HG03175 (cell line): ENCODE measurements at regions not wholly inside any gene's neighbourhood (a gene's known extent, or its start where the extent isn't known, plus 50 kb on each side); places are given as distances from the start of the nearest gene placed in this dataset.
"Not testable (repeated sequence)": the region's sequence is repeated elsewhere in the genome, so short reads cannot be mapped to it uniquely, and the experiment has no call there.

ENCODE experiments used
- ATAC-seq: cut with Tn5 transposase; IDR thresholded peaks from one replicate; pipeline ENCODE4 v1.9.1; 2021; ENCODE audit warnings: mild to moderate bottlenecking, moderate library complexity; ENCODE audit not compliant: unreplicated experiment

DNA sequence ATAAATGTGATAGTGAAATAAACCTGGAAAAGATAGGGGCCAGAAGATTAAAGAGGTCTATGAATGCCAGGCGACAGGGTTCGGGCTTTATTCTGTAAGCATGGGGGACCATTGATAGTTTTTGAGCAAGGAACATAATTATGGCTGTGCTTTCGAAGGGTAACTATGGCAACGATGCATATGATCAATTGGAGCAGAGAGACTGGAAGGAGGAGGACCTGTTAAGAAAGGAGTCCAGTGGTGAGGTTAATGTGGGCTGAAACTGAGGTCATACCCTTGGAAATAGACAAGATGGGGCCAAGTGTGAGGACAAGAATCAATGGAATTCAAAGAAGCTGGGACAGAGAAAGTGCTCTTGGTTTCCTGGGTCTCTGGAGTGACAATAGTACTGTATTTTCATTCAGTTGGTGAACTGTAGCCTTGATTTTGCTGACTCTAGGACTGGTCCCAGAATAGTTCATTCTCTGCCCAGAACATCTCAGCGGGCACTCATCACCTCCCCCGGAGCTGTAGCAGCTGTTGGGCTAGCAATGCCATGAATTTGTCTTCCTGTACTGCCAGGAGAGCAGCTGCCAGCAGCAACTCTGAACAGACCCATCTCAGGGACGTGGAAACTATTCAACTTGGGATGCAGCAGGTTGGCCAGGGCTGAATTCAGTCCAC is 108.4 kb downstream of the SRGAP2 start:
- ATAC-seq: not testable (repeated sequence)

DNA sequence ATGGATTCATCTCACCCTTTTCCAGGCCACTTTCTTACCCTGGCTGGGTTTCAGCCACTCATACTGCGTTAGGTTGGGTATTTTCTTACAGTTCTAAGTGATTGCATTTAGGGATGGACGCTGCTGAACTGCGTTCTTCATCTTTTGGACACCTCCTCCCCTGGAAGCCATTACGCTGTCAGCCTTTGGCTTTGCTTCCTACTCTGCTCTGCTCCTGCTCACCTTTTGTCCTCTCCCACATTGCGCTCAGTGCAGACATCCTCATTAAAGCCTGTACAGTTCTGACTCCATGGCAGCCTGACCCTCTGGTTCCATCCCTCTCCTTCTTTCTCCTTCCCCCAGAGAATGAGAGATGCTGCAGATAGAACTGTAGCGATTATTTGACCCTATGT is 108.9 kb downstream of the SRGAP2 start:
- ATAC-seq: not testable (repeated sequence)

DNA sequence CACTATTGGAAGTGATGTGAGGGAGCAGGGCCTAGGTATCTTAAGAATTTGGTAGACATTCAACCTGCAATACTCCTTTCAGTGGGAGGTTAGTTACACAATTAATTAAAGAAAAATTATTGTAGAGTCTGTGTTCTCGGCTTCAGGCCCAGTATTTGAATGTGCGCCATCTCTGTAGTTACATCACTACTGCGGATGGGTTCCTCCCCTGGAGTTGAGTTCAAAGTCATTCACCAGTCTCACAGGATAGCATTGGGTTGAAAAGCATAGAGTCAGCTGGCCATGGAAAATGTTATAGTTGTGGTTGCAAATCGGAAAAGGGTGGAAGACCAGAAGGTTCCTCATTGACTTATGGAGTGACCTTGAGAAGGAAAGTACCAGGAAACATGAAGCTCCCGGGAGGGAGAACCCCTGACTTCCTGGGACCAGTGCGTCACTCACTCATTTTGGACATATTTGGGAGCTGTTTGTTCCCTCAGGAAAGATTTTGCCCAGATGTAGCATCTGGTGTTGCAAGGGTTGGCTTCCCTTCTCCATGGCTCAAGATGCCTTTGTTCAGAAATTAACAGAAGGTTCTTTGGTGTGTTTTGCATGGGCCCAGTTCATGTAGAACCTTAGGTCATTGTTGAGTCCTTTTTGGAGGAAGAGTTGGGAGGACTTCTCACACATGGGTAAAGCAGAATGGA is 111.8 kb downstream of the SRGAP2 start:
- not testable (repeated sequence) for ATAC-seq

GRCh38 chr1:206316901-206317300 is 113.6 kb downstream of the SRGAP2 start:
- ATAC-seq: not testable (repeated sequence)

- ATAC-seq: not testable (repeated sequence)
These were observed 114.7 kb downstream of the SRGAP2 start for GRCh38 chr1:206317878-206318514.

DNA sequence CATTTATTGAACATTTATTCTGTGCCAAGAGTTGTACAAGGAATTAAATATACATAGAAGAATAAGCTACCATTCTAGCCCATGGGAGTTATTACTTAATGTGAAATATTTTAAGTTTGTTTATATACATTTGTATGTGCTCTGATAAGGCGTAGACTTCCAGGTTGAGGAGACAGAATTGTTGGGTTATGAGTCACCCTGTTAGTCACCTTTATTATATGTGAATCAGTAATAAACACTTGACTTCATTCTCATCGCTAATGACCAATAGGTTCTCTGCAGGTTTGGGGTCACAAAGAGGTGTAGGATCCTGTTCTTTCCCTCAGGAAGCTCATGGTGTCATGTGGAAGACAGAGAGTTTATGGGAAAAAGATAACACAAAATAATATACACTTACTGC is 116.9 kb downstream of the SRGAP2 start:
- not testable (repeated sequence) for ATAC-seq

- not testable (repeated sequence) for ATAC-seq
These were observed 123.0 kb downstream of the SRGAP2 start for GRCh38 chr1:206326159-206326939.

- not testable (repeated sequence) for ATAC-seq
These were observed 128.3 kb downstream of the SRGAP2 start for GRCh38 chr1:206331597-206331996.

DNA sequence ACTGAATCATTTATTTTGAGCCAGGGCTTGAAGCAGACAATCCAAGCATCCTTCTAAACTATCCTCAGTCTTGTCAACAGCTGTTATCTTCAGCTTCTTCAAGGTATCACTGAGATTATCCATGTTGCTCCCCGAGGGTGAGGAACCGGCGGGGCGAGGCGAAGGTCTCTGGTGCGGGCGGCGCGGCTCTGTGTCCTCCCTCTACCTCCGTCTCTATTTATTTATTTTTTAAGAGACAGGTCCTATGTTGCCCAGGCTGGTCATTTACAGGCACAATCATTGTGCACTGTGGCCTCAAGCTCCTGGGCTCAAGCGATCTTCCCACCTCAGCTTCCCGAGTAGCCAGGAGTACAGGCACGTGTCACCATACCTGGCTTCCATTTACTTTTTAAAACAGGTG is 130.0 kb downstream of the SRGAP2 start:
- not testable (repeated sequence) for ATAC-seq

DNA sequence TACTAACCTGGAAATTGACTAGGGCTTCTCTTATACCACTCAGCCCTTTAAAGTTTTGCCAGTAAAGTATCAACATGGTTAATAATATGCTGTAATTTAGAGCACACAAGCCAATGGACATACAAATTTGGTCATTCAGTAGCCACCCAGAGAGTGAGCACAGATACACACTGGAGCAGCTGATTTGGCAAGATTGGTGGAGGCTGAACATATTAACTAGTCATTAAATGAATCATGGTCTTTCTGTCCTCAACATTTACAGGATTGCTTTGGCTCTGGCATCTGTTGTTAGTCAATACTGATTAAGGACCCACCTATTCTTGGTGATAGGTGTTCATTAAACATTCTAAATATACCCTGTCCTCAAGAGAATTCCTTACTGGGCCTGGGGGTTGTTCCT is 130.6 kb downstream of the SRGAP2 start:
- not testable (repeated sequence) for ATAC-seq

GRCh38 chr1:206334481-206334880 is 131.1 kb downstream of the SRGAP2 start:
- not testable (repeated sequence) for ATAC-seq

DNA sequence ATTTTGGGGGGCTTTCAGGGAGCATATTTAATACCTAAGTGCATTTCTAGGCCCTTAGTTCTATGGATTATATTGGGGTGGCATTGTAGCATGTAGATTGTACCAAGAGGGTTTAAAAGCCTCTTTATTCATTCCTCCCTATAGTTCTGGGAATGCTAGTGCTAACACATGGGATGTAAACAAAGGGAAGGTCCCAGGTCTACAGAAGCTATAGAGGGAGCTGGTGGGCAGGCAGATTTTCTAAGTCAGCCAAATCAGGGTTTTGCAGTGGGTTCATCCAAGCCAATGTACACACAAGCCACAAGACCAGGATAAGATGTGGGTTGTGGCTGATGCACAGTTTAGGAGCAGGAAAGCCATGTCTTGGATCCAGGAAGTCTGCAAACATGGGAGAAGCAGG is 131.8 kb downstream of the SRGAP2 start:
- ATAC-seq: not testable (repeated sequence)

GRCh38 chr1:206335875-206336846 is 132.8 kb downstream of the SRGAP2 start:
- ATAC-seq: not testable (repeated sequence)

- ATAC-seq: not testable (repeated sequence)
These were observed 133.3 kb upstream of the IKBKE start for GRCh38 chr1:206337024-206337423.

- ATAC-seq: not testable (repeated sequence)
These were observed 119.6 kb upstream of the IKBKE start for GRCh38 chr1:206350493-206351275.

DNA sequence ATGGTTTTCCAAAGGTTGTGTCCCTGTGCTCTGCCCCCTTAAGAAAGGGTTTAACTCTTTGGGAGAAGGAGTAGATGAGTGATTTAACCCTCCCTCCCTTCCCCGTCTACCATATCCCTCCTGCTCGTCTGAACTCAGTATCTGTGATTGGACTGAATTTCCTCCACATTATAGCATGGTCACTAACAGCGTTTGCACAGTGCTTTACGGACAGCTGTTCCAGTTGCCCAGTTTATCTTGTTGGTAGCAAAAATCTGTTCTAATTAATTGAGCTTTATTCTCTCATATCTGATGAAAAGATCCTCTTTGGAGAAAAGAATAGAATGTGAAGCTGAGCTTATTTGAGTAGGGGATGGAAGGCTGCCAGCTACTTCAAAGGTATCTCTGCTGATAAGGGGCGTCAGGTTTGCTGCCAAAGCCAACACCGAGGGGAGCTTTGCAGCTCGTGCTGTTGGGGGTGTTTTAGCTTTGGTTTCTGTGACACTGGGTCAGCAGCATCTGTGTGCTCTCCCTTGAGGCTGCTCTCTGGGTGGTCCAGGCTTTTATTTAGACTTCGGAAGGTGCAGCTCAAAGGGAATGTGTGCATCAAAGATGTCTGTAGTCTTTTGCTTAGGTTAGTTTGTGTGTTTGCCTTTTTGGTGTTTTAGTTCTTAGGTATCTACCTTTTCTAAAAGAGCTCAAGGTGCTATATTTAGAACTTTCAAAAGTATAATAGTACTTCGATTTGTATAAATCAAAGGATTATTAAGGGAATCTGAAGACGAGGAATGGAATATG is 118.8 kb upstream of the IKBKE start:
- not testable (repeated sequence) for ATAC-seq

DNA sequence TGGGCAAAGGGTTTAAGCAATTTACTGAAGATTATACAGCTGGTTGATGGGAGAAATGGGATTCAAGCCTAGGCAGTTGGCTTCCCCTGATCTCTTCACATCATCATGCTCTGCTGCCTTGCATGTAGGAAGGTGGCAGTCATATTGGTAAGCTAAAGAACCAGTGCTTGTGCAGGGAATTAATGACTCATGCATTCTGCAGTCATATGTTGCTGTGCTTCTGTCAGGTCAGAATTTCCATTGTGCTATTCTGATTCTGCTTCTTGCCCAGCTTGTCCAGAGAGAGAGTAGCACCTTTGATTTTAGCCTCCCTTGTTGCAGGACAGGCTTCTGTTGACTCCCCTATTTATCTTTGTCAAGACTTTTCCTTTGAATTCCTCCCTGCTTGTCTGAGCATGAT is 114.0 kb upstream of the IKBKE start:
- peak; percentile 45 for ATAC-seq

DNA sequence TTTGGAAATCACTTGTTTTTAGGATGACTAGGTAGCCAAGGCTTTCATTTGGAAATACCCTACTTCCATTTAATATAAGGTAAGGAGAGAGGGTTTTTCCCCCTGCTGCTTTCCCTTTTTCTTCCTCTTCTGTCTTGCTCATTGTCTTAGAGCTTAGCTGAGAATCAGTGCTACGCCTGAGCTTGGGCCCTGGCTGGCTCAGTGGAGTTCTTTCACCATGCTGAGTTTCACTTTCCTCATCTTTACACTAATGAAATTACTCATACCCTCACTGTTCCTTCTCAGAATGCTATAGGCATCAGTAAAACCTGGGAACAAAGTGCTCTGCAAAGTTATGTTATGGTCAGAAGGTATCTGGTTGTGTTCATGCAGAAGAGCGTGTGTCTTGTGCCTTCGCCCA is 112.3 kb upstream of the IKBKE start:
- ATAC-seq: peak; percentile 52
